Smooth muscle cell (in vitro differentiated cells): ENCODE measurements at regions not wholly inside any gene's neighbourhood (a gene's known extent, or its start where the extent isn't known, plus 50 kb on each side); places are given as distances from the start of the nearest gene placed in this dataset.

ENCODE experiments used
- DNase-seq: peaks from one replicate; lab custom pipeline; 2025; ENCODE audit not compliant: unreplicated experiment; lab: John Stamatoyannopoulos, UW
- H2AFZ ChIP-seq: fragments of 200-600 bp; sonication (generic); 2 replicates; pipeline ENCODE4 v1.6.0; 2016; ENCODE audit warnings: antibody characterized with exemption, low read depth, mild to moderate bottlenecking
- H3F3A ChIP-seq: fragments of 200-600 bp; sonication (generic); 2 replicates; pipeline ENCODE4 v1.6.0; 2017; ENCODE audit warnings: antibody characterized with exemption, low read depth
- H3K27ac ChIP-seq: fragments of 200-600 bp; sonication (generic); 2 replicates; pipeline ENCODE4 v1.5.1; 2016; ENCODE audit warnings: low read depth, mild to moderate bottlenecking
- H3K27me3 ChIP-seq: fragments of 200-600 bp; sonication (generic); 2 replicates; pipeline ENCODE4 v1.6.1; 2016; ENCODE audit warnings: low read depth, mild to moderate bottlenecking
- H3K36me3 ChIP-seq: fragments of 200-600 bp; sonication (generic); 2 replicates; pipeline ENCODE4 v1.5.1; 2016; ENCODE audit warnings: low read depth
- H3K4me1 ChIP-seq: fragments of 200-600 bp; sonication (generic); 2 replicates; pipeline ENCODE4 v1.5.1; 2016; ENCODE audit warnings: low read depth
- H3K4me2 ChIP-seq: fragments of 200-600 bp; sonication (generic); 2 replicates; pipeline ENCODE4 v1.6.0; 2016; ENCODE audit warnings: mild to moderate bottlenecking
- H3K4me3 ChIP-seq: fragments of 200-600 bp; sonication (generic); 2 replicates; pipeline ENCODE4 v1.5.1; 2016; ENCODE audit warnings: mild to moderate bottlenecking
- H3K79me2 ChIP-seq: fragments of 200-600 bp; sonication (generic); 2 replicates; pipeline ENCODE4 v1.6.0; 2016; ENCODE audit warnings: low read depth, mild to moderate bottlenecking
- H3K9ac ChIP-seq: fragments of 200-600 bp; sonication (generic); 2 replicates; pipeline ENCODE4 v1.6.0; 2016; ENCODE audit warnings: low read depth
- H3K9me3 ChIP-seq: fragments of 200-600 bp; sonication (generic); replicated peaks from 2 replicates; pipeline ENCODE4 v1.5.1; 2016; ENCODE audit warnings: low read depth
- H4K20me1 ChIP-seq: fragments of 200-600 bp; sonication (generic); 2 replicates; pipeline ENCODE4 v1.6.0; 2016; ENCODE audit warnings: low read depth
- CTCF ChIP-seq: fragments of 200-600 bp; sonication (generic); IDR thresholded peaks from 2 replicates; pipeline ENCODE4 v1.5.1; 2017; ENCODE audit warnings: borderline replicate concordance, mild to moderate bottlenecking, antibody characterized with exemption; ENCODE audit not compliant: insufficient read depth, poor library complexity, severe bottlenecking
- WGBS: methylation state at CpG from one replicate; pipeline ENCODE4 v1.1.7; 2016; ENCODE audit warnings: low lambda C conversion rate; 5-methylcytosine and 5-hydroxymethylcytosine counted together

- Histone ChIP-seq H3K4me2 (no peak overlapping the region), H3K9ac (no peak overlapping the region), H2AFZ (no peak overlapping the region), H3K27ac (no peak overlapping the region), H3K36me3 (no peaks in the 10 kb centered on the region), H3K9me3 (no peaks in the 10 kb centered on the region), H3K4me1 (no peaks in the 10 kb centered on the region), H3K27me3 (no peaks in the 10 kb centered on the region), H3K79me2 (no peaks in the 10 kb centered on the region), H3K4me3 (no peak overlapping the region), H3F3A (no peaks in the 10 kb centered on the region), H4K20me1 (no peaks in the 10 kb centered on the region)
- DNase-seq = no peak
- 89% methylated on average over 6 of the region's 6 CpGs for WGBS
- no peak for TF ChIP-seq CTCF
Measured at GRCh38 chr1:4959216-4959615, 304.8 kb downstream of the AJAP1 start.

- Histone ChIP-seq H3K9me3 (no peaks in the 10 kb centered on the region), H3K4me3 (no peak overlapping the region)
- WGBS = 95% methylated on average over 4 of the region's 4 CpGs
Measured at GRCh38 chr1:4957027-4957426, 302.6 kb downstream of the AJAP1 start.

GRCh38 chr1:4954392-4954791 is 300.0 kb downstream of the AJAP1 start:
- no peaks in the 10 kb centered on the region for H3K4me1 ChIP-seq
- no peak overlapping the region for H2AFZ ChIP-seq
- no peak overlapping the region for H3K4me3 ChIP-seq
- H3K4me2 ChIP-seq = no peak overlapping the region
- no peaks in the 10 kb centered on the region for H3K9me3 ChIP-seq
- no peak for DNase-seq
- H3K27me3 ChIP-seq = no peaks in the 10 kb centered on the region
- no peaks in the 10 kb centered on the region for H3K36me3 ChIP-seq
- no peaks in the 10 kb centered on the region for H3K79me2 ChIP-seq
- H3K9ac ChIP-seq = no peak overlapping the region
- no peaks in the 10 kb centered on the region for H4K20me1 ChIP-seq
- no peak overlapping the region for H3K27ac ChIP-seq
- H3F3A ChIP-seq = no peaks in the 10 kb centered on the region
- TF ChIP-seq CTCF = no peak

More at GRCh38 chr1:4957027-4957426, 302.6 kb downstream of the AJAP1 start:
- DNase-seq = no peak
- Histone ChIP-seq H3K27ac (no peak overlapping the region), H3K36me3 (no peaks in the 10 kb centered on the region), H3K9ac (no peak overlapping the region), H3K79me2 (no peaks in the 10 kb centered on the region), H3K27me3 (no peaks in the 10 kb centered on the region), H2AFZ (no peak overlapping the region), H4K20me1 (no peaks in the 10 kb centered on the region), H3K4me2 (no peak overlapping the region), H3F3A (no peaks in the 10 kb centered on the region), H3K4me1 (no peaks in the 10 kb centered on the region)
- TF ChIP-seq CTCF = no peak

- H4K20me1 ChIP-seq = no peaks in the 10 kb centered on the region
- no peaks in the 10 kb centered on the region for H3K27me3 ChIP-seq
- no peaks in the 10 kb centered on the region for H3K9me3 ChIP-seq
- H3K36me3 ChIP-seq = no peaks in the 10 kb centered on the region
- H3K4me3 ChIP-seq = no peak overlapping the region
- H3F3A ChIP-seq = no peaks in the 10 kb centered on the region
- H2AFZ ChIP-seq = no peak overlapping the region
- no peaks in the 10 kb centered on the region for H3K79me2 ChIP-seq
- H3K4me1 ChIP-seq = no peaks in the 10 kb centered on the region
- no peak for TF ChIP-seq CTCF
- H3K27ac ChIP-seq = no peak overlapping the region
- H3K9ac ChIP-seq = no peak overlapping the region
- WGBS = 93% methylated on average over 8 of the region's 8 CpGs
- no peak overlapping the region for H3K4me2 ChIP-seq
- DNase-seq = no peak
Measured at GRCh38 chr1:4951601-4952000, 297.2 kb downstream of the AJAP1 start.
